NCI-H748 (cell line): ENCODE measurements at regions not wholly inside any gene's neighbourhood (a gene's known extent, or its start where the extent isn't known, plus 50 kb on each side); places are given as distances from the start of the nearest gene placed in this dataset.
"Not testable (repeated sequence)": the region's sequence is repeated elsewhere in the genome, so short reads cannot be mapped to it uniquely, and the experiment has no call there.

Source experiments
- DNase-seq: peaks from one replicate; lab custom pipeline; 2025; ENCODE audit not compliant: unreplicated experiment; lab: John Stamatoyannopoulos, UW

DNA sequence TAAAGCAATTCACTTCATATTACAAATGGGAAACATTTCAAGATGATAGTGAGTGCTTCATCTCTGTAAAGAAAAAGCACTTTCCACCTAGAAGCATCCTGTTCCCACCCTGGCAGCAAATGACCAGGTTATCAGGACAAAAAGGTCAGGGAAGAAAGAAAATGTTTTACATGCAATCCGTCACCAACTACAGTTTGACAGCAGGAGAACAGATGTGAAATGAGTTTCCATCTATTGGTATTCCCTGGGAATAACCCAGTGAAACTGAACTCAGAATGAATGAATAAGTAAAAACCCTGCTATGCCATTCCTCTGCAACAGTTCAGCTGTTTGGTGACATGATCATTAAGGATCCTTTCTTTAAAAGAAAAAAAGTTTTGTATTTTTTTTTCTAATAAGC, 67.6 kb downstream of the HTR1A start:
- no peak for DNase-seq

DNA sequence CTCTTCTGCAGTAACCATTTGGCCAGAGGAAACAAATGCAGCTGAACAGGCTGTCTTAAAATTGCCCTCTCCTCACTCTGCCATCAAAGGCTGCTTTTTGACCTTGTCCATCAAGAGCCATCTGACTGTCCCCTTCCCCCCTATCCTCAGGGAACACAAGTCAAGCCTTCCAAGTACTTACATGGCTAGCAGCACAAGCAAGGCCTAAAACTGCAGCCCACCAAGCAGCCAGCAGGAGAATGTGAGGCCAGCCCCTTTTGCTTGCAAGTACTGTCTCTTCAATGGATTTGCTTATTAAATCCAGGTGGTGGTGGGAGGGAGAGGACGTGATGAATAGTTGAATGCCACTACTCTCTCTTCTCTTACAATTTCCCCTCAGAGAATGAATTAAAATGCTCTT, 83.5 kb downstream of the HTR1A start:
- DNase-seq: no peak

GRCh38 chr5:63877961-63878360, 84.3 kb downstream of the HTR1A start:
- no peak for DNase-seq

DNA sequence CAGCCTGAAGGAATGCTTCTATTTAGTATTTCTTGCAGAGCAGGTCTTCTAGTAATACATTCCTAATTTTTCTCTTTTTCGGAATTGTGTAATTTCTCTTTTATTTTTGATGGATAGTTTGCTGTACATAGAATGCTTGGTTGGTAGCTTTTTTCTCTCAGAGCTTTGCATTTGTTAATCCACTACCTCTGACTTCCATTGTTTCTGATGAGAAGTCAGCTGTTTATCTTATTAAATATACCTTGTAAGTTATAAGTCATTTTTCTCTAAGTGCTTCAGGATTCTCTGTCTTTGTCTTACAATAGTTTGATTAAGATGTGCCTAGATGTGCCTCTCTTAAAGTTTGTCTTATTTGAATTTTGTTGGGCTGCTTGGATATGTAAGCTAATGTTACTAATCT, 101.9 kb downstream of the HTR1A start:
- peak; percentile 6 for DNase-seq

GRCh38 chr5:63854076-63854475, 108.2 kb downstream of the HTR1A start:
- peak; percentile 24 for DNase-seq

GRCh38 chr5:63843190-63843589, 119.1 kb downstream of the HTR1A start:
- no peak for DNase-seq

- no peak for DNase-seq
Measured at GRCh38 chr5:63837437-63837836, 124.8 kb downstream of the HTR1A start.

DNA sequence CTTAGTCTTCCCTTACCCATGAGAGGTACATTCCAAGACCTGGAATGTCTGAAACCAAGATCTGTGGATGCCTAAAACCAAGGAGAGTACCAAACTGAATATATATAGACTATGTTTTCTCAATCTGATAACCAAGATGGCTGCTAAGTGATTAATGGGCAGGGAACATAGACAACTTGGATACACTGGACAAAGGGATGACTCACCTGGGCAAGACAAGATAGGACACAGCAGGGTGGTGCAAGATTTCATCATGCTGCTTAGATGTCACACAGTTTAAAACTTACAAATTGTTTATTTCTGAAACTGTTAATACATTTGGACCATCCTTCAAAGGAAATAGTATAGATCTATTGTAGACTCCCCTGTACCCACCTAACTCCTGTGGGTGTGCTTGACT, 130.9 kb downstream of the HTR1A start:
- no peak for DNase-seq

- no peak for DNase-seq
Measured at GRCh38 chr5:63825984-63826383, 136.3 kb downstream of the HTR1A start.

GRCh38 chr5:63823583-63823982, 138.7 kb downstream of the HTR1A start:
- DNase-seq: no peak

DNA sequence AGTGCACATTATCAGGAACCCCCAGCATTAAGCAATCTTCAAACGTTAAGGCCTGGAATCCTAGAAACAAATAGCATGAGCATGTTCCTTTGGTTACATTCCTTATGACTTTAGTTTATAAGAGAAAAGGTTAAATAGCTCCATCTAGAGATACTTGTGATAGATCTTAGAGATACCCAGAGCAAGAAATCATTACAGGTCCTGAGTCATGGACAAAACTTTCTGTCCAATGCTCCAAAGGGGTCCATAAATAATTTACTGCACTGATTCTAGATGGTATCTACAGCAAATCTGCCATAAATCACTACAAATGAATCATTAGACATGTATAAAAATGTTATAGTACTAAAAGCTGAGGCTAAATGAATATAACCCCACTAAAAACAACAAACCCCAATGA, 139.6 kb downstream of the HTR1A start:
- no peak for DNase-seq

- DNase-seq: peak; percentile 96
Measured at GRCh38 chr5:63820577-63820976, 141.7 kb downstream of the HTR1A start.

DNA sequence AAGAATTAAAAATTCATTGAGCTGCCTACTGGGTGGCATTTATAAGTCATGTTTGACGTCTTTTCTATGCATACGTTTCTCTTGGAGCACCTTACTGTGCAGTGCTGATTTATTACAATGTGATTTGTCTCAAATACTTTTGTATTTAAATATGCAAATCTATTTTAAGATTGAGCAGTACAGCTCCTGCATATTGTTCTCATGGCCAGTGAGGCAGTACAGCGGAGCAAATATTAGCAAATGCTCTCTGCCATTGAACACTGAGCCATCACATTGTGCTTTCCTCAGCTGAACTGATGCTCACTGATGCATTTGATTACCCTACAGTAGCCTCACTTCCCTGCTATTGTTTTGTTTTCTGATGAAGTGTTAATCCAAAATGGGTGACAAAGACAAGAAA, 149.6 kb downstream of the HTR1A start:
- DNase-seq: no peak

DNA sequence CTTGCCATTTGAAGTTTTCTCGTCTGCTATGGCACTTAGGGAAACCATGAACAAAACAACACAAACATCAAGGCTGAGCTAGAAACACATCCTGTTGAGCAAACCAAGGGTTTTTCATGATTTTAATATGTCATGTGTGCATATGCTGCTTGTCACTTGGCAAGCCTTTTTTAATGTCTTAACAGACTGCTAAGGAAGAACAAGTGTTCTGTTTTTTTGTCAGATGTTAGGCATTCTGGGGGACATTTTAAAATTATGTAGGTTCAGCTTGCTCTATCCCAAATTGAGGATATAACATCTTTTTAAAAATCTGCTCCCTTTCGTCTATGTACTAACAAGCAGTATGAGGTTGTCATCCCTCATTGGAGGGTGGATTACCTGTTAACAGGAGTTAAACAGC, 150.3 kb downstream of the HTR1A start:
- no peak for DNase-seq

DNA sequence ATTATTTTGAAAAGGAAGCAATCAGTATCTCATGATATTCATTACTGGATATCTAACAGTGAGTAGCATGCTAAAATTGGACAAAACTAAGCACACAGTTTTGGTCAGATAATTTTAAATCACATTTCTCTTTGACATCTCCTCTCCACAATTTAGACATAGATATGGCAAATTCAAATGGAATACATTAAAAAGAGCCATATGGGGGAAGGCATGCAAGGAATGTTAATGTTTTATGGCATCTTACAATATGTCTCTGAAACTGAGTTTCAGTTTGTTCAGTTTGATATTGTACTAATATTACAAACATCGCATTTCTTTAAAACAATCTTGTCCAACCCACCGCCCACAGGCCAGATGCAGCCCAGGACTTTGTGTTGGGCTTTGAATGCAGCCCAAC, 151.0 kb downstream of the HTR1A start:
- DNase-seq: no peak

DNA sequence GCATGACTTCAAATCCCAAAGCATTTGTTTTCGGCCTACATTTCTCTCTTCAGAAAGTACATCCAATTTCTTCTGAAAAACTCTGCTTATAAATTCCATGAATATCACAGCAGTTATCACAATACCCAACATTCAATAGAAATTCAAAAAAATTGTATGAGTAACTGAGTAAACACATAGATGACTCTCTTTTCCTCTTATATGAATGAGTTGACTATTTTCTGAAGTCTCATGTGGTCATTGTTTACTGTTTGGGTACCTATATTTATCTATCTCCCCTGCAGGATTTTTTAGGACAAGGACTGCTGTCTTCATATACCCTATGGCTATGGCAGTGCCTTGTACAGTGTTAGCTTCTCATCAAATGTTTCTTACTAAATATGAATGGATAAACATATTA, 157.1 kb downstream of the HTR1A start:
- DNase-seq: no peak

DNA sequence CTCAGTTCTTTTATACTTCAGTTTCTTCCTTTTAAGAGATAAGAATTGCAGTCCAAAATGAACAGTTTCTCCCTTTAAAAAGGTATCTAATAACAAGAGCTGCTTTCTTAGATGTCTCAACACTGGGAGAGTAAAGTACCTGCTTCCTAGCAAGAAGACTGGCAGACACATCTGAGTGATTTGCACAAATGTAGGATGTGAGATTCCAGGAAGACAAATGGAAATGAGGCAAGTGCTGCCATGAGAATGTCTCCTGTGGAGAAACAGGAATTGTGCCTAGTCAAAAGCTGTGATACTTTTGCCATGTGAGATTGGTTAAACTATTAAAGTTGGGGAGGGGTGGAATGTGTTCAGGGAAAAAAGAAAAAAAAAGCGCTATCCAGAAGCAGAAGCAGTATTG, 159.1 kb downstream of the HTR1A start:
- no peak for DNase-seq

DNA sequence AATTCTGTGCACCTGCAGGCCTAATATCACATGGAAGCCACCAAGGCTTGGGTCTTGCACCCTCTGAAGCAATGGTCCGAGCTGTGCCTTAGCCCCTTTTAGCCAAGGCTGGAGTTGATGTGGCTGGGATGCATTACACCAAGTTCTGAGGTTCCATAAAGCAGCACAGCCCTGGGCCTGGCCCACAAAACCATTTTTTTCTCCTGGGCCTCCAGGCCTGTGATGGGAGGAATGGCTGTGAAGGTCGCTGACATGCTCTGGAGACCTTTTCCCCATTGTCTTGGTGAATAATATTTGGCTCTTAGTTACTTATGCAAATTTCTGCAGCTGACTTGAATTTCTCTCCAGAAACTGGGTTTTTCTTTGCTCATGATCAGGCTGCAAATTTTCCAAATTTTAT, 167.3 kb downstream of the HTR1A start:
- no peak for DNase-seq

DNA sequence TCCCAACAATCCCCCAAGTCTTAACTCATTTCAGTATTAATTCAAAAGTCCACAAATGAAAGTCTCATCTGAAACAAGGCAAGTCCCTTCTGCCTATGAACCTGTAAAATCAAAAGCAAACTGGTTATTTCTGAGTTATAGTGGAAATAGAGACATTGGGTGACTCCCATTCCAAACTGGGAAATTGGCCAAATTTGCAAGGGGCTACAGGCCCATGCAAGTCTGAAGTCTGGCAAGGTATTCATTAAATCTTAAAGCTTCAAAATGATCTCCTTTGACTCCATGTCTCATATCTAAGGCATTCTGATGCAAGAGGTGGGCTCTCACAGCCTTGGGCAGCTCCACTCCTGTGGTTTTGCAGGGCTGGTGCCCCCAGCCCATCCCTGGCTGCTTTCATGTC, 167.9 kb downstream of the HTR1A start:
- DNase-seq: no peak

DNA sequence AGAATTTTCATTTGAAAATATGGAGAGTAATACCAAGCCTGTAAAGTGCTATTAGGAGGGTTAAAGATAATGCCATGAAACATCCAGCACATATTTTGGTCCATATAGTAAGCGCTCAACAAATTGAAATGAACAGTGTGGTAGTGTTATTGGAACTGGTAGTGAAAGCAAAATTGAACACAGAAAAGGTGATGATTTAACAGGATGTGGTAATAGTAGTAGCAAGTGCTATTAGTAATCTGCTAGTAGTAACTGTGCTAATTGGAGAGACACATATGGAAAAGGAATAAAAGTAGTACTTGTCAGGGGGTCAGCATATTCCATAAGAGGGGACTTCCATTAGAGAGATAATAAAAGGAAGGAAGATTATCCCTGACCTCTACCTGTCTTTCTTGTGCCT, 187.3 kb downstream of the HTR1A start:
- no peak for DNase-seq

DNA sequence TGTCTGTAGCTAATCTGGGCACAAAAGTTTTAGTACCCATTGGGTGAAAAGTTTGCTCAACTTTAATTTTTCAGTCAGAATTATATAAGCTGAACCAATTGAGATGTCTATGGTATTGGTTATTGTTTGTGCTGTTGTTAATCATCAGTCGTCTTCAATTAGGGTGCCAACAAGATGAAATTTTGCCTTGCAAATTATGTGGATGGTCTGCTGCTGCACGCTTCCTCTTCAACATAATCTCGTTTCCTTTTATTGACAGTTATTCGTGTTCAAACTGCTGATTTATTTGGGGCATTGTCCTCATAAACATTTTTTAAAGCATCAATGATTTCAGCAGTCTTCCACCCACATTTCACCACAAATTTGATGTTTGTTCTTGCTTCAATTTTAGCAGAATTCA, 194.0 kb downstream of the HTR1A start:
- no peak for DNase-seq

- no peak for DNase-seq
Measured at GRCh38 chr5:63760965-63761364, 201.3 kb downstream of the HTR1A start.

DNA sequence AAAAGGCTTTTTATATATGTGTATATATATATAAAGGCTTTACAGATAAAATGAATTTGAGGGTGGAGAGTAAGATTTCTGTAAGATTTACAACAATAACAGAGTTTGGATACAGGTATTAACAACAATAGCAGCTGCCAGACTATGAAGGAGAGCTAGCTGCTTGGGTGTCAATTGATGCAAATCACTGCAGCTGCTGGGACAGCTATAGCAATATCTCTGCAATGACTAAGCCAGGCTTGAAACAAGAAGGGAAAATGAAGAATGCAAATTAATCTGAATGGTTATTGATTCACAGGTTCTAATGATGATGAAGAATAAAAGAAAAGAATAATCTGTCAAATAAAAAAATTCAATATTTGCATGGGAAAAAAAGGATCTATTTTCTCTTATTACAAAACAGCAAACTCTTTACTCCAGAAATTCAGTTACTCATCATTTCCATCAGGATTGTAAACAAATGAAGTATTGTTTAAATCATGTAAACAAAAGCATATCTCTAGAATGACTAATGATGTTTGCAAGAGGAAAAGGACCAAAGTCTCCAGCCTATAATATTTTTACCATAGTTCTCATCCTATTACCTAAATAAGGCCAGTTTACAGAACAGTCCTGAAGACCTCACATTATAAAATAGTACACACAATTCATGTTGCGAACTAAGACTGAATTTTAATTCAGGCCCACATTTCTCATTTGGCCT, 219.0 kb downstream of the HTR1A start:
- no peak for DNase-seq

GRCh38 chr5:63732880-63733279, 229.4 kb downstream of the HTR1A start:
- DNase-seq: not testable (repeated sequence)
